ENCODE measurements at regions not wholly inside any gene's neighbourhood (a gene's known extent, or its start where the extent isn't known, plus 50 kb on each side); places are given as distances from the start of the nearest gene placed in this dataset.

- Histone ChIP-seq H3K36me3 (no peaks in the 10 kb centered on the region), H3K4me3 (no peak overlapping the region), H3K4me1 (ENCODE audit: insufficient read depth) (no peaks in the 10 kb centered on the region), H3K27ac (no peak overlapping the region), H3K9me3 (no peaks in the 10 kb centered on the region), H3K27me3 (no peaks in the 10 kb centered on the region)
- DNase-seq = no peak
- intact Hi-C loops (cut with DNase I) = no loop called here
- TF ChIP-seq EP300 (IDR thresholded peaks at IDR 0.05) (no peak), CTCF (IDR thresholded peaks at IDR 0.05) (no peak), POLR2A (IDR thresholded peaks at IDR 0.05) (no peak)
- WGBS, 3 donors = 27 to 42% (median 38%) methylated on average over 4 of the region's 4 CpGs
These were observed 111.4 kb upstream of the ZEB1 start for GRCh38 chr10:31207636-31208035.

GRCh38 chr10:31209478-31209877 is 109.5 kb upstream of the ZEB1 start:
- DNase-seq = no peak
- intact Hi-C loops (cut with DNase I) = no loop called here
- Histone ChIP-seq H3K4me1 (ENCODE audit: insufficient read depth) (no peaks in the 10 kb centered on the region), H3K27ac (no peak overlapping the region), H3K4me3 (no peak overlapping the region), H3K27me3 (no peaks in the 10 kb centered on the region), H3K36me3 (no peaks in the 10 kb centered on the region), H3K9me3 (no peaks in the 10 kb centered on the region)
- no peak for TF ChIP-seq EP300 (IDR thresholded peaks at IDR 0.05)
- no peak for TF ChIP-seq CTCF (IDR thresholded peaks at IDR 0.05)
- no peak for TF ChIP-seq POLR2A (IDR thresholded peaks at IDR 0.05)
- WGBS, 3 donors = 42 to 61% (median 54%) methylated on average over 7 of the region's 7 CpGs

GRCh38 chr10:31210190-31210589 is 108.8 kb upstream of the ZEB1 start:
- WGBS, 3 donors = 96 to 98% (median 98%) methylated on average over 7 of the region's 7 CpGs
- Histone ChIP-seq H3K4me3 (no peak overlapping the region), H3K36me3 (no peaks in the 10 kb centered on the region), H3K9me3 (no peaks in the 10 kb centered on the region), H3K27me3 (no peaks in the 10 kb centered on the region), H3K27ac (no peak overlapping the region), H3K4me1 (ENCODE audit: insufficient read depth) (no peaks in the 10 kb centered on the region)
- no peak for TF ChIP-seq EP300 (IDR thresholded peaks at IDR 0.05)
- no peak for TF ChIP-seq CTCF (IDR thresholded peaks at IDR 0.05)
- no peak for TF ChIP-seq POLR2A (IDR thresholded peaks at IDR 0.05)
- no peak for DNase-seq
- intact Hi-C loops (cut with DNase I) = no loop called here

- H3K27ac ChIP-seq = no peak overlapping the region
- H3K4me3 ChIP-seq = no peak overlapping the region
- 92 to 96% (median 93%) methylated on average over 1 of the region's 1 CpG for WGBS, 3 donors
- no peaks in the 10 kb centered on the region for H3K9me3 ChIP-seq
- H3K4me1 ChIP-seq (ENCODE audit: insufficient read depth) = no peaks in the 10 kb centered on the region
- H3K36me3 ChIP-seq = no peaks in the 10 kb centered on the region
- no peak for DNase-seq
- intact Hi-C loops (cut with DNase I) = no loop called here
- TF ChIP-seq EP300 (IDR thresholded peaks at IDR 0.05) (no peak), POLR2A (IDR thresholded peaks at IDR 0.05) (no peak), CTCF (IDR thresholded peaks at IDR 0.05) (no peak)
- no peaks in the 10 kb centered on the region for H3K27me3 ChIP-seq
These were observed 105.1 kb upstream of the ZEB1 start for GRCh38 chr10:31213959-31214358.

GRCh38 chr10:31215052-31215451 is 104.0 kb upstream of the ZEB1 start:
- WGBS, 3 donors = 96 to 97% (median 96%) methylated on average over 2 of the region's 2 CpGs

More at GRCh38 chr10:31215052-31215451, 104.0 kb upstream of the ZEB1 start:
- TF ChIP-seq CTCF (IDR thresholded peaks at IDR 0.05) = no peak
- no peak for TF ChIP-seq POLR2A (IDR thresholded peaks at IDR 0.05)
- no peak for TF ChIP-seq EP300 (IDR thresholded peaks at IDR 0.05)
- no peaks in the 10 kb centered on the region for H3K36me3 ChIP-seq
- H3K27ac ChIP-seq = no peak overlapping the region
- no peaks in the 10 kb centered on the region for H3K9me3 ChIP-seq
- H3K4me3 ChIP-seq = no peak overlapping the region
- H3K4me1 ChIP-seq (ENCODE audit: insufficient read depth) = no peaks in the 10 kb centered on the region
- no peaks in the 10 kb centered on the region for H3K27me3 ChIP-seq
- intact Hi-C loops (cut with DNase I) = no loop called here
- no peak for DNase-seq

Data from ovary (tissue), 7 donors.